NT2/D1 (cell line): ENCODE measurements at regions not wholly inside any gene's neighbourhood (a gene's known extent, or its start where the extent isn't known, plus 50 kb on each side); places are given as distances from the start of the nearest gene placed in this dataset.

Source experiments
- SUZ12 ChIP-seq: IDR thresholded peaks from 2 replicates; pipeline ENCODE4 v1.6.1; 2011; ENCODE audit not compliant: insufficient read length, insufficient read depth; ENCODE audit errors: extremely low read depth
- YY1 ChIP-seq: IDR thresholded peaks from 2 replicates; pipeline ENCODE4 v1.6.1; 2011; ENCODE audit not compliant: insufficient read length, insufficient read depth
- ZNF274 ChIP-seq: IDR thresholded peaks from 2 replicates; pipeline ENCODE4 v1.6.1; 2011; ENCODE audit warnings: mild to moderate bottlenecking, low read depth, low read length

GRCh38 chr12:94817695-94818075 lies 167.3 kb upstream of the TMCC3 start:
- TF ChIP-seq ZNF274 = no peak
- TF ChIP-seq YY1 = no peak
- no peak for TF ChIP-seq SUZ12
